Endothelial cell (in vitro differentiated cells): ENCODE measurements at regions not wholly inside any gene's neighbourhood (a gene's known extent, or its start where the extent isn't known, plus 50 kb on each side); places are given as distances from the start of the nearest gene placed in this dataset.

Experiments
- DNase-seq: peaks from one replicate; pipeline ENCODE4 v3.0.0; 2021; ENCODE audit warnings: low spot score
- H3K27ac Mint-ChIP-seq: one replicate; pipeline ENCODE4 v1.8.0; 2021; ENCODE audit warnings: mixed read lengths, inconsistent platforms; ENCODE audit not compliant: unreplicated experiment
- H3K27me3 Mint-ChIP-seq: one replicate; pipeline ENCODE4 v1.8.0; 2021; ENCODE audit warnings: mild to moderate bottlenecking, moderate library complexity, mixed read lengths, inconsistent platforms; ENCODE audit not compliant: unreplicated experiment
- H3K36me3 Mint-ChIP-seq: one replicate; pipeline ENCODE4 v1.8.0; 2021; ENCODE audit warnings: mild to moderate bottlenecking, low read depth, mixed read lengths, inconsistent platforms; ENCODE audit not compliant: unreplicated experiment
- H3K4me1 Mint-ChIP-seq: one replicate; pipeline ENCODE4 v1.8.0; 2021; ENCODE audit warnings: mild to moderate bottlenecking, mixed read lengths, inconsistent platforms; ENCODE audit not compliant: unreplicated experiment
- H3K4me3 Mint-ChIP-seq: one replicate; pipeline ENCODE4 v1.8.0; 2021; ENCODE audit warnings: mild to moderate bottlenecking, mixed read lengths, inconsistent platforms; ENCODE audit not compliant: unreplicated experiment
- H3K9me3 Mint-ChIP-seq: one replicate; pipeline ENCODE4 v1.8.0; 2021; ENCODE audit warnings: mixed read lengths, inconsistent platforms; ENCODE audit not compliant: unreplicated experiment
- CTCF ChIP-seq: fragments of 200-600 bp; sonication (generic); IDR thresholded peaks from one replicate; pipeline ENCODE4 v1.5.0; 2021; ENCODE audit warnings: antibody characterized with exemption; ENCODE audit not compliant: unreplicated experiment

GRCh38 chr15:95298729-95299128, 1031.8 kb upstream of the NR2F2 start:
- Mint-ChIP-seq H3K36me3 (peaks cover 3% of the 10 kb centered on the region), H3K9me3 (no peaks in the 10 kb centered on the region), H3K4me3 (no peak overlapping the region), H3K27me3 (peaks cover 4% of the 10 kb centered on the region), H3K27ac (no peak overlapping the region), H3K4me1 (peaks cover 28% of the 10 kb centered on the region)
- no peak for DNase-seq
- no peak for TF ChIP-seq CTCF

GRCh38 chr15:95300958-95301357, 1029.5 kb upstream of the NR2F2 start:
- DNase-seq, result no peak
- Mint-ChIP-seq H3K9me3 (no peaks in the 10 kb centered on the region), H3K4me3 (no peak overlapping the region), H3K27me3 (peaks cover 6% of the 10 kb centered on the region), H3K36me3 (peaks cover 3% of the 10 kb centered on the region), H3K27ac (peak overlapping the region; percentile 99), H3K4me1 (peaks cover 32% of the 10 kb centered on the region)
- TF ChIP-seq CTCF, result no peak

- Mint-ChIP-seq H3K27me3 (peaks cover 6% of the 10 kb centered on the region), H3K9me3 (no peaks in the 10 kb centered on the region), H3K27ac (peak overlapping the region; percentile 99), H3K4me1 (peaks cover 28% of the 10 kb centered on the region), H3K4me3 (no peak overlapping the region), H3K36me3 (peaks cover 3% of the 10 kb centered on the region)
- peak; percentile 33 for DNase-seq
- no peak for TF ChIP-seq CTCF
Observed at GRCh38 chr15:95302206-95302605, 1028.3 kb upstream of the NR2F2 start.

GRCh38 chr15:95302809-95303208, 1027.7 kb upstream of the NR2F2 start:
- TF ChIP-seq CTCF, result no peak
- Mint-ChIP-seq H3K27me3 (peaks cover 6% of the 10 kb centered on the region), H3K36me3 (peaks cover 3% of the 10 kb centered on the region), H3K4me3 (no peak overlapping the region), H3K4me1 (peaks cover 28% of the 10 kb centered on the region), H3K27ac (peak overlapping the region; percentile 99), H3K9me3 (no peaks in the 10 kb centered on the region)
- DNase-seq, result no peak

- Mint-ChIP-seq H3K9me3 (no peaks in the 10 kb centered on the region), H3K4me3 (no peak overlapping the region), H3K36me3 (peaks cover 3% of the 10 kb centered on the region), H3K27ac (peak overlapping the region; percentile 99), H3K27me3 (peaks cover 5% of the 10 kb centered on the region), H3K4me1 (peaks cover 28% of the 10 kb centered on the region)
- TF ChIP-seq CTCF, result no peak
- no peak for DNase-seq
Observed at GRCh38 chr15:95303713-95304112, 1026.8 kb upstream of the NR2F2 start.
